T-helper 22 cell (primary cell): ENCODE measurements at regions not wholly inside any gene's neighbourhood (a gene's known extent, or its start where the extent isn't known, plus 50 kb on each side); places are given as distances from the start of the nearest gene placed in this dataset.

Experiments used
- DNase-seq: peaks from one replicate; pipeline ENCODE4 v3.0.0-alpha.2; 2020; ENCODE audit warnings: low read depth

- no peak for DNase-seq
These were observed 350.4 kb downstream of the SPRY1 start for GRCh38 chr4:123747016-123747415.

DNA sequence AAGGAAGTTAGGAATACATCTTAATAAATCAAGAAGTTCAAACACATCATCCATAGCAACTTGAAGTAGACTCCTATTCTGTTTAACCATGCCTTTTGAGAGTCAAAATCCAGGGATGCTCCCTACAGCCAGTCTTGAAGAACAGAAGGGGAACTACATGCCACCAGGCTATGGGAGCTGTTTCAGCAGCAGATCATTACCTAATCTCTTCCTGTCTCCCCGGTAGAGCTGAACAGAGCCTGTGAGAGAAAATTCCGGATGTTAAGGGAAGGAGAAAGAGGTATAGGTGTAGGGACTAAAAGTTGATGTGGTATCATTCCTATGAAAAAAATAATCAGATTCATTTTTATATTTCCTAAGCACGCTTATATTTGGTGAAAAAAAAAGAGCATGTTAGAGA lies 352.2 kb downstream of the SPRY1 start:
- no peak for DNase-seq

- DNase-seq = no peak
These were observed 352.8 kb downstream of the SPRY1 start for GRCh38 chr4:123749383-123749782.

DNA sequence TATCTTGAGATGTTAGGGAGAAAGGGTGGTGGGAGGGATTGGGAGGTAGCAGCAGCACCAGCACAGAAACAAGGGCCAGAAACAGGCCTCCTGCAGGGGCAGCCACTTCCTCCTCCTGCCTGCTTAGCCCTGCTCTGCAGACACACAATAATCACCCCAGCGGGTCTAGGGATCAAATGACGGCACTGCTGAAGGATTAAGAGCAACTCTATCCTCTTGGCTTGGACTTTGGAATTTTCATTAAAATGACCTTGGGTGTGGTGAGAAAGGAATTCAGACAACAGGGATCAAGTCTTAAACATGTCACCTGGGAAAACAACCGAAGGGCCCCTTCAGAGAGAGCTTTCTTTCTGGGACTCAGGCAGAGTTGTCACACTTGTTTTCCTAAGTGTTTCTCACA lies 353.4 kb downstream of the SPRY1 start:
- DNase-seq = no peak

- no peak for DNase-seq
These were observed 359.1 kb downstream of the SPRY1 start for GRCh38 chr4:123755655-123756054.

DNA sequence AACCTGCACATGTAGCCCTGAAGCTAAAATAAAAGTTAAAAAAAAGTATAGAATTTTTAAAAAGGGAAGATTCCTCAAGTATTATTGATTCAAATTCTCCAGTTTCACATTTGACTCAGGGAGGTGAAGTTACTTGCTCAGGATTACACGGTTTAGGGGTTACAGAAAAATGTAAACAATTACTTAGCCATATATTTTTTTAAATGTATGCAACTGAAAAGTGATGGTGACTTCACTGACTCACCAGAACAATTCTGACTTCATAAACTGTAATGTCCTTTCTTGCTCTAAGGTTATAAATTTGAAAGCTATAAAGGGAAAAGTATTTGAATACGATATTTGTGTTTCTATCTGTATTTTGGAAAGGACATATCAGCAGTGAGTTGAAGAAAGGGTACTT lies 371.2 kb downstream of the SPRY1 start:
- DNase-seq = no peak

DNA sequence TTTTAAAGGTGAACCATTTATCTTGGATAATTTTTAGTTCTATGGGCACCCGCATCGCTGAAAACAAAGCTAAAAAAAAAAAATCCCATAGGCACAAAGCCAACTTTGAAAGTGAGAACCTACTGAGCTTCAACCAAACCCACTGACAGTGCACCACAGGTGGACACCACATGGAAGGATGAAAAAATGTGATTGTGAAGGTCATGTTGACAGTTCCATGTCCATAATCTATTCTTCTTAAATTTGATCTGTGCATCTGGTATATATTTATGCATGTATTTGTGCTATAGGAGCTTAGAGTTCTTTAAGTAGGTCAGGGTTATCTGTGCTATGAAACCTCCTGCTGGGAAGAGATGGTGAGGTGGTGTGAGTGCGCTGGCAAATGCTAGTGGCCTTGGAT lies 374.3 kb downstream of the SPRY1 start:
- no peak for DNase-seq

- DNase-seq = no peak
These were observed 379.7 kb downstream of the SPRY1 start for GRCh38 chr4:123776267-123776666.

DNA sequence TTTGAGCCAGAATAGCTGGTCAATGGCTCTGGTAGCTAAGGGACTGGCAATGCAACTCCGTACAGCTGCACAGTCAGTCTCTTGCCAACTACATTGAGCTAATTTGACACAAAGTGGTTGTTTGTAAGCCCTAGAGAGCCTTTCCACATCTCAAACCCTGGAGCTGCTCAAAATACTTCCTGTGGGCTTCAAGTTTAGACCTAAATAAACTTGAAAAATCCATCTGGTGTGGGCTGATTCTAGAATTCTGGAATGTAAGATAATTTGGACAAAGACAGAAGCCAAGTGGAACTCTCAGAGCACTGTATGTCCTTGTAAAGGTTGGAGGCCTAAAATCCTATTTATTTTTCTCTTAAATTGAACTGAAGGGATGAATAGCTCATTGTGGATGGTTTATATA lies 380.8 kb downstream of the SPRY1 start:
- DNase-seq = no peak

GRCh38 chr4:123783151-123783790 lies 386.7 kb downstream of the SPRY1 start:
- no peak for DNase-seq

DNA sequence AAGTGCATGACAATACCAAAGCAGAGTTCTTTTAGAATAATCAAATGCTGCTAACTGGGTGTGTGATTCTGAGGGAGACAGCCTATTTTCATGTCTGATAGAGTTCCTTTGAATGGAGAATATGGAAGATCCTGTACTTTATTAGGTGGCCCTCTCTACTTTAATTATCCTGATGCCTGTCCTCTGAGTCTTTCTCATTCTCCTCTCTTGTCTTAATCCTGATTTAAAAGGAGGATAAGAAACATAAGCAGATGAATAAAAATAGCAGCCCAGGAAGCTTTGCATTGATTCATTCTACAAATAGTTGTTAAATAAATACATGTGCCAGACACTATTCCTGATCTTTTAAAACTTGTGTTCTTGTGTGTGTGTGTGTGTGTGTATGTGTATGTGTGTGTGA lies 387.3 kb downstream of the SPRY1 start:
- no peak for DNase-seq

- no peak for DNase-seq
These were observed 388.0 kb downstream of the SPRY1 start for GRCh38 chr4:123784626-123785025.

- DNase-seq = no peak
These were observed 388.9 kb downstream of the SPRY1 start for GRCh38 chr4:123785538-123785937.

- DNase-seq = no peak
These were observed 389.7 kb downstream of the SPRY1 start for GRCh38 chr4:123786163-123786915.

DNA sequence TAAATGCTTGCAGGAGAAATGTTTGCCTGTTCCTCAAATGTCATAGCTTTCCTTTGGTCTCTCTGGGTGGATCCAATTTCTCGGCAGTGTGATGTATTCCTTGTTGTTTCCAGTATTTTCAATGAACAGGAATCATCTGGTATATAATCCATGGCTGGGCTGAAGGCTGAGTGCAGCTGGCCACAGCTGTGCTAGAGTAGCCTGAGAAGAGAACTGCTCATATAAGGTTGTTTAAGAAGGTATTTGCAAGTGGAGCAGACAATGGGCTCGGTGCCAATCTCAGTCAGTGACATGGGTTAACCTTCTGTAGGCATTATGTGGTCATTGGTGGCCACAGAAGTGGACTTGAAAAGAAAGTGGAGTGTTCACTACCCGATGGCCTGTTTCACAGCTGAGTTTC lies 390.3 kb downstream of the SPRY1 start:
- DNase-seq = no peak

DNA sequence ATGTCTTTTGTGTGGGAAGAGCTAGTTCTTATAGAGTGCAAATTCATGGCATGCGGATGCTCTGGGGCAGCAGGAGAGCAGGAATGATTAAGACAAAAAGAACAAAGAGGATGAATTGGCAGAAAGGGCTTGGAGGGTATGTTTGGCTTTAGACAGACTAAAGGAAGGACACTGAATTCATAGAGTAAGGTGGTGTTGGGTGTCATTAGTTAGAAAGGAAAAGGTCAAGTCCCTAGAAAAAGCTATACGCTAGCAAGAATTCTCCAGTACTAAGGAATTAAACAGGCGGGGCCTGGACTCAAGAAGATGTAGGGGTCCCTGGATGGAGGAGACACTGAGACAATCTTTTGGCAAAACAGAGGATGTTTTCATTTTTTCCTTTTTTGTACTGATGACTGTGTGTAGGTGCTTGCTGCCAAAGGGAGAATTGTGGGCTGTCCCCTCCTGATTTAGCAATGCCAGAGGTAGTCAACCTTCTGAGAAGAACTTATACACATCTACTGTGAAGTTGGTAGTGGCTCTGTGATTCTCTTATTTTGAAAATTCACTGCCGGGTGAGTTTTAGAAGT lies 391.0 kb downstream of the SPRY1 start:
- no peak for DNase-seq

- no peak for DNase-seq
These were observed 392.0 kb downstream of the SPRY1 start for GRCh38 chr4:123788577-123788976.

DNA sequence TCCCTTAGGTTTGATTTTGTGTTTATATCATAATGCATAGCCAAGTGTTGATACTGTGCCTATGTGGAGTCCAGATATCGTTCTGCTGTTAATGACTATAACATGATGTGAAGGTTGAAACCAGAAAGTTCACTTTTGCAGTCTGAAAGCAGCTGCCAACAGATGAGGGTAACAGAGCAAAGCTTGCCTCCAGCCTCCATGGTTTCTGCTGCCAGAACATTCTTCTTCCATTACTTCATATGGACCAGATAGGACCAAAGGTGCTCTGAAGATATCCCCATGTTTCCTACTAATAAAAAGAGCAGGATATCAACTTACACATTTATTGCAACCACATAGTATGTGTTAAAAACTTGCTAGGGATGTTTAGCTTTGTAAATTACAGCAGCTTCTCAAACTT lies 394.1 kb downstream of the SPRY1 start:
- no peak for DNase-seq

DNA sequence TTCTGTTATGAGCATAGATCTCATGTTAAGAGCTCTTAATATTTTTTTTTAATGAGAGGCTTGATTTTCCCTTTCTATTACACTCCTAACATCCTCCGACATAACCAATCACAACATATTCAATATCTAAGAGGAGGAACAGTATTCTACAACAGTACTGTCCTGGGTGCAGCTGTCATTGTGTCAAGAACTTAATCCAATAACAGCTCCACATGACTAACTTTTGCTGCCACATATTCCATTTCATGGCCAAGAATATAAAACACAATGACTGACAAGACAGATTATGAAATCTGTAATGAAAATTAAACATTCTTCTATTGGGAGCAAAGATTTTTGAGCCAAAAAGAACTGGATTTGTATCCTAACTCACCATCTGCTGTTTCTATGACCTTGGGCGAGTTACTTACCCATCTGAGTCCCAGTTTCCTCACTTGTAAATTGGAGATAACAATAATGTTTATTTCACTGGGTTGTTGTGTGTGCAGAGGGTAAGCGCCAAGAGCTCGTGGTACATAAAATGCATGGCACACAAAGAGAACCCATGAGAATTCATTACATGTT lies 405.6 kb downstream of the SPRY1 start:
- no peak for DNase-seq

- DNase-seq = no peak
These were observed 406.3 kb downstream of the SPRY1 start for GRCh38 chr4:123802933-123803332.

DNA sequence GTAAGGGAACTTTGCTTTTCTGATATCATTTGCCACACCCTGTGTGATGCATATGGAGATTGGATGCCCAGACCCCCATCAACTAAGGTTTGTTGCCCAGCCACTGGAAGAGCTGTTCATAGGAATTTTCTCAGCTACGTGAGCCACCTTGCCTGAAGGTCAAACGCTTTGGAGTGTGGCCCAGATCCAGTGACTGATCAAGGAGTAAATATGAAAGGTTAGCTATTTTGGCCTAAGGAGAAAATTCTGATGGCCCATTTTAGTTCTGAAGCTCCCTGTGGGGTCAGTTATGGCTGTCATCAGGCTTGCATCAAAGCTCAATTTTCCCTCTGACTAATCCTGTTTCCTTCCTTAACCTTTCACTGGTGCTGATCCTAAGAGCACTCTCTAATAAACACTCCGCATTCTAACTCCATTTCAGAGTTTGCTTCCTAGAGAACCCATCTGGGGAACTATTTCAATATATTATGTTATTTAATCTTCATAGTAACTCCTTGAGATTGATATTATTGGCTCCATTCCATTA lies 407.7 kb downstream of the SPRY1 start:
- no peak for DNase-seq

DNA sequence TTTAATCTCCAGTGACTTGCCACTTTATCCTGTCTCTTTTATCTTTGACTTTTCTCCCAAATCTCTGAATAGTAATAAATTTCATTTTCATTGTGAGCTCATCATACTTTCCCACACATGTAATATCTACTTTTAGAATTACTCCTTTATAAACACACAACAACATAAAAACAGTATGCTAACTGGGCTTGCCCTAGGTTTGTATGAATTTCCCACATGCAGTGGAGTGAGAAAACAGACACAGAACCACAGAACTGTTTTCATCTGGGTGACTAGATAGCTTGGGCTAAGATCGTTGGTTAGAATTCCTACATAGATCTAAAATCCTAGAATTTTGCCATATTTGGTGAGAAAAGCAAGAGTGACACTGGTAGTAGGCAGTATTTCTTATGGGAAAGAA lies 409.5 kb downstream of the SPRY1 start:
- DNase-seq = no peak

GRCh38 chr4:123807187-123807586 lies 410.6 kb downstream of the SPRY1 start:
- DNase-seq = no peak
